Right ventricle myocardium superior (tissue), 1 donor: ENCODE measurements at regions not wholly inside any gene's neighbourhood (a gene's known extent, or its start where the extent isn't known, plus 50 kb on each side); places are given as distances from the start of the nearest gene placed in this dataset.
"Not testable (repeated sequence)": the region's sequence is repeated elsewhere in the genome, so short reads cannot be mapped to it uniquely, and the experiment has no call there.

Source experiments
- ATAC-seq: fragments of 200-7000 bp; cut with Tn5 transposase; one replicate; pipeline ENCODE4 v1.9.1; 2020; ENCODE audit warnings: mild to moderate bottlenecking; ENCODE audit not compliant: poor library complexity
- DNase-seq: peaks from one replicate; pipeline ENCODE4 v3.0.0-alpha.2; 2020
- intact Hi-C: fragments of 100-400 bp; cut with DNase I; formaldehyde crosslinking; loops from one replicate; pipeline ENCODE4 v1.11.2; 2022
- donor health status: DM: no; HTN: yes; CAD: no; lungs with severe emphysema.

- ATAC-seq (no peak), DNase-seq (no peak)
- intact Hi-C loops, result no loop called here
Measured at GRCh38 chr9:26530841-26531240, 361.8 kb downstream of the CAAP1 start.

- ATAC-seq (no peak), DNase-seq (no peak)
- intact Hi-C loops, result no loop called here
Measured at GRCh38 chr9:26527931-26528330, 364.7 kb downstream of the CAAP1 start.

GRCh38 chr9:26524267-26524666 is 368.3 kb downstream of the CAAP1 start:
- intact Hi-C loops, result no loop called here
- DNase-seq (no peak), ATAC-seq (no peak)

- ATAC-seq, result no peak
- DNase-seq, result no peak
- intact Hi-C loops, result no loop called here
Measured at GRCh38 chr9:26523577-26523976, 369.0 kb downstream of the CAAP1 start.

GRCh38 chr9:26520141-26520540 is 372.5 kb downstream of the CAAP1 start:
- ATAC-seq, result no peak
- DNase-seq, result no peak
- intact Hi-C loops, result no loop called here

GRCh38 chr9:26516773-26517343 is 375.7 kb downstream of the CAAP1 start:
- intact Hi-C loops, result no loop called here
- ATAC-seq, result no peak
- no peak for DNase-seq

GRCh38 chr9:26513730-26514129 is 378.9 kb downstream of the CAAP1 start:
- intact Hi-C loops, result no loop called here
- no peak for DNase-seq
- ATAC-seq, result no peak

GRCh38 chr9:26510137-26510536 is 382.5 kb downstream of the CAAP1 start:
- ATAC-seq, result no peak
- DNase-seq, result no peak
- intact Hi-C loops, result no loop called here

GRCh38 chr9:26508897-26509296 is 383.7 kb downstream of the CAAP1 start:
- intact Hi-C loops, result no loop called here
- DNase-seq (no peak), ATAC-seq (no peak)

- ATAC-seq (no peak), DNase-seq (no peak)
- intact Hi-C loops, result no loop called here
Measured at GRCh38 chr9:26504057-26504456, 388.5 kb downstream of the CAAP1 start.

GRCh38 chr9:26502311-26502710 is 390.3 kb downstream of the CAAP1 start:
- no peak for DNase-seq
- intact Hi-C loops, result no loop called here
- no peak for ATAC-seq

- no peak for ATAC-seq
- DNase-seq, result no peak
- intact Hi-C loops, result no loop called here
Measured at GRCh38 chr9:26500471-26500870, 392.1 kb downstream of the CAAP1 start.

- DNase-seq, ATAC-seq, intact Hi-C loops: not testable (repeated sequence)
Measured at GRCh38 chr9:26492608-26493521, 399.7 kb downstream of the CAAP1 start.

GRCh38 chr9:26491922-26492607 is 400.5 kb downstream of the CAAP1 start:
- intact Hi-C loops, DNase-seq, ATAC-seq: not testable (repeated sequence)

GRCh38 chr9:26483991-26484390 is 408.6 kb downstream of the CAAP1 start:
- DNase-seq, result no peak
- intact Hi-C loops, result no loop called here
- no peak for ATAC-seq

- intact Hi-C loops, result no loop called here
- no peak for DNase-seq
- ATAC-seq, result no peak
Measured at GRCh38 chr9:26477963-26478362, 414.6 kb downstream of the CAAP1 start.

GRCh38 chr9:26471261-26471660 is 421.3 kb downstream of the CAAP1 start:
- ATAC-seq (no peak), DNase-seq (no peak)
- intact Hi-C loops, result no loop called here

GRCh38 chr9:26470284-26470683 is 422.3 kb downstream of the CAAP1 start:
- intact Hi-C loops, result no loop called here
- ATAC-seq, result no peak
- no peak for DNase-seq

GRCh38 chr9:26463837-26464236 is 428.8 kb downstream of the CAAP1 start:
- intact Hi-C loops, result no loop called here
- DNase-seq (no peak), ATAC-seq (no peak)

GRCh38 chr9:26462751-26463150 is 429.9 kb downstream of the CAAP1 start:
- intact Hi-C loops, result no loop called here
- no peak for ATAC-seq
- no peak for DNase-seq
